ENCODE measurements at regions not wholly inside any gene's neighbourhood (a gene's known extent, or its start where the extent isn't known, plus 50 kb on each side); places are given as distances from the start of the nearest gene placed in this dataset.
"Not testable (repeated sequence)": the region's sequence is repeated elsewhere in the genome, so short reads cannot be mapped to it uniquely, and the experiment has no call there.

- DNase-seq, result no peak
Observed at GRCh38 chr17:14452856-14453255, 152.0 kb downstream of the HS3ST3B1 start.

- DNase-seq, result no peak
Observed at GRCh38 chr17:14451729-14452191, 150.9 kb downstream of the HS3ST3B1 start.

- DNase-seq, result no peak
Observed at GRCh38 chr17:14448818-14449217, 147.9 kb downstream of the HS3ST3B1 start.

GRCh38 chr17:14446825-14447224 lies 145.9 kb downstream of the HS3ST3B1 start:
- no peak for DNase-seq

DNA sequence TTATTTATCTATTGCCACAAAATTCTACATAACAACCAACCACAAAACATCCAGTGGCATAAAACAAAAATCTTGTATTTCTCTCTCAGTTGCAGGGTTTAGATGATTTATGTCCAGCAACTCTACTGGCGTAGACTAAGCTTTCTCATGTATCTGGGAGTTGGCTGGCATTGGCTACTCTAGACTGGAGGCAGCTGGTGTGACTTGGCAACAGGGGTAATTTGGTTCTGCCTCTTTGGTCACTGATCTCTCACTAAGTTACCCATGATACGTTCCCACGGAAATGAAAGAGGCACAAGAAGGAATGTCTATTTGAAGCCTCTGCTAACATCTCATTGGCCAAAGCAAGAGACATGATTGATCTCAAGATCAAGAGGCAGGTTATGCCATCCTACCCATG lies 144.0 kb downstream of the HS3ST3B1 start:
- no peak for DNase-seq

- no peak for DNase-seq
Observed at GRCh38 chr17:14442798-14443528, 142.1 kb downstream of the HS3ST3B1 start.

- DNase-seq, result no peak
Observed at GRCh38 chr17:14437176-14437575, 136.3 kb downstream of the HS3ST3B1 start.

- no peak for DNase-seq
Observed at GRCh38 chr17:14436266-14436665, 135.4 kb downstream of the HS3ST3B1 start.

GRCh38 chr17:14434506-14434905 lies 133.6 kb downstream of the HS3ST3B1 start:
- DNase-seq, result no peak

- no peak for DNase-seq
Observed at GRCh38 chr17:14432079-14432478, 131.2 kb downstream of the HS3ST3B1 start.

GRCh38 chr17:14429084-14429483 lies 128.2 kb downstream of the HS3ST3B1 start:
- no peak for DNase-seq

- no peak for DNase-seq
Observed at GRCh38 chr17:14428648-14429029, 127.8 kb downstream of the HS3ST3B1 start.

- peak; percentile 61 for DNase-seq
Observed at GRCh38 chr17:14427900-14428647, 127.2 kb downstream of the HS3ST3B1 start.

GRCh38 chr17:14423156-14423555 lies 122.3 kb downstream of the HS3ST3B1 start:
- not testable (repeated sequence) for DNase-seq

DNA sequence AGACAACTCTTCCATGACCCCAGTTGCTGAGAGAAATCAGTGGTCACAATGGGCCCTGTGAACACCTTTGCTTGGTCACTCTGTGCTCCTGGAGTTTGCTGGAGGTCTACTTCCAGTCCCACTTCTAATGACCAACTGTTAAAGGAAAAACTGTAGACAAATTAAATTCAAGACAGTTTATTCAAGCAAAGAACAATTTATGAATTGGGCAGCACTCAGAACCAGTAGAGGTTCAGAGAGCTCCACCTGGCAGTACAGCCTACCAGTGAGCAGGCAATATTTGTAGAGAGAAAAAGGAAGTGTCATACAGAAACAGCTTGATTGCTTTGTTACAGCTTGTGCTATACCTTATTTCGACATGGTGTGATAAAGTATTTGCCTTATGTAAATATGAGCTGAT lies 116.5 kb downstream of the HS3ST3B1 start:
- no peak for DNase-seq

DNA sequence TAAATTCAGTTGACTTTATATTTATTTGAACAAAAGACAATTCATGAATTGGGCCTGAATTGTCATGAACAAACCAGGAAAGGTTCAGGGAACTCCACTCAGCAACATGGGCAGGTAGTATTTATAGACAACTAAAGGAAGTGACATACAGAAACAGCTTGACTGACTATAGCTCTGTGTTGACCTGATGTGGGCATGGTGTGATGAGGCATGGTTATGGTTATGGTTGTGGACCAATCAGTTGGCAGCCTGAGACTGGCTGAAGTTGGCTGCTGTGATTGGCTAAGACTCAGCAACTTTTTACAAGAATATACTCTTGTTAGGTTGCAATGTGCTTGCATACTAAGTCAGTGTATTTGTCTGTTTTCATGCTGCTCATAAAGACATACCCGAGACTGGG lies 108.4 kb downstream of the HS3ST3B1 start:
- no peak for DNase-seq

GRCh38 chr17:14407541-14407940 lies 106.7 kb downstream of the HS3ST3B1 start:
- DNase-seq, result no peak

- DNase-seq, result no peak
Observed at GRCh38 chr17:14405189-14405588, 104.3 kb downstream of the HS3ST3B1 start.

All from activated CD8-positive, alpha-beta memory T cell treated with anti-CD3 and anti-CD28 coated beads, Interleukin-2, amount 50 U/mL, for 48 hours (primary cell).